ENCODE measurements at regions not wholly inside any gene's neighbourhood (a gene's known extent, or its start where the extent isn't known, plus 50 kb on each side); places are given as distances from the start of the nearest gene placed in this dataset.

- no peak for TF ChIP-seq POLR2A (IDR thresholded peaks at IDR 0.05; ENCODE audit: low read depth, low read length)
- DNase-seq (ENCODE audit: insufficient read length, low spot score): no peak
- no peak for FAIRE-seq
These were observed 540.8 kb upstream of the ROBO1 start for GRCh38 chr3:80308637-80309036.

GRCh38 chr3:80307844-80308243 is 540.0 kb upstream of the ROBO1 start:
- DNase-seq (ENCODE audit: insufficient read length, low spot score) (no peak), FAIRE-seq (no peak)
- no peak for TF ChIP-seq POLR2A (IDR thresholded peaks at IDR 0.05; ENCODE audit: low read depth, low read length)

- DNase-seq (ENCODE audit: insufficient read length, low spot score): no peak
- no peak for TF ChIP-seq POLR2A (IDR thresholded peaks at IDR 0.05; ENCODE audit: low read depth, low read length)
- no peak for FAIRE-seq
These were observed 529.9 kb upstream of the ROBO1 start for GRCh38 chr3:80297720-80298119.

- DNase-seq (ENCODE audit: insufficient read length, low spot score): no peak
- FAIRE-seq: no peak
These were observed 517.6 kb upstream of the ROBO1 start for GRCh38 chr3:80285388-80285787.

GRCh38 chr3:80283783-80284182 is 516.0 kb upstream of the ROBO1 start:
- FAIRE-seq: no peak
- DNase-seq (ENCODE audit: insufficient read length, low spot score): no peak
- no peak for TF ChIP-seq POLR2A (IDR thresholded peaks at IDR 0.05; ENCODE audit: low read depth, low read length)

More at GRCh38 chr3:80285388-80285787, 517.6 kb upstream of the ROBO1 start:
- TF ChIP-seq POLR2A (IDR thresholded peaks at IDR 0.05; ENCODE audit: low read depth, low read length): no peak

- DNase-seq (ENCODE audit: insufficient read length, low spot score): no peak
- FAIRE-seq: no peak
- no peak for TF ChIP-seq POLR2A (IDR thresholded peaks at IDR 0.05; ENCODE audit: low read depth, low read length)
These were observed 510.3 kb upstream of the ROBO1 start for GRCh38 chr3:80278056-80278455.

GRCh38 chr3:80275120-80275519 is 507.3 kb upstream of the ROBO1 start:
- DNase-seq (ENCODE audit: insufficient read length, low spot score): no peak
- TF ChIP-seq POLR2A (IDR thresholded peaks at IDR 0.05; ENCODE audit: low read depth, low read length): no peak
- FAIRE-seq: no peak

GRCh38 chr3:80263260-80263659 is 495.5 kb upstream of the ROBO1 start:
- FAIRE-seq: no peak
- DNase-seq (ENCODE audit: insufficient read length, low spot score): no peak
- no peak for TF ChIP-seq POLR2A (IDR thresholded peaks at IDR 0.05; ENCODE audit: low read depth, low read length)

- FAIRE-seq: no peak
- no peak for DNase-seq (ENCODE audit: insufficient read length, low spot score)
- TF ChIP-seq POLR2A (IDR thresholded peaks at IDR 0.05; ENCODE audit: low read depth, low read length): no peak
These were observed 493.3 kb upstream of the ROBO1 start for GRCh38 chr3:80261082-80261481.

- TF ChIP-seq POLR2A (IDR thresholded peaks at IDR 0.05; ENCODE audit: low read depth, low read length): no peak
- DNase-seq (ENCODE audit: insufficient read length, low spot score) (no peak), FAIRE-seq (no peak)
These were observed 491.9 kb upstream of the ROBO1 start for GRCh38 chr3:80259736-80260135.

GRCh38 chr3:80252113-80252512 is 484.3 kb upstream of the ROBO1 start:
- FAIRE-seq (no peak), DNase-seq (ENCODE audit: insufficient read length, low spot score) (no peak)
- TF ChIP-seq POLR2A (IDR thresholded peaks at IDR 0.05; ENCODE audit: low read depth, low read length): no peak

- FAIRE-seq: no peak
- TF ChIP-seq POLR2A (IDR thresholded peaks at IDR 0.05; ENCODE audit: low read depth, low read length): no peak
- DNase-seq (ENCODE audit: insufficient read length, low spot score): no peak
These were observed 480.0 kb upstream of the ROBO1 start for GRCh38 chr3:80247766-80248165.

GRCh38 chr3:80244390-80244789 is 476.6 kb upstream of the ROBO1 start:
- FAIRE-seq (no peak), DNase-seq (ENCODE audit: insufficient read length, low spot score) (no peak)
- no peak for TF ChIP-seq POLR2A (IDR thresholded peaks at IDR 0.05; ENCODE audit: low read depth, low read length)

- FAIRE-seq: no peak
- no peak for DNase-seq (ENCODE audit: insufficient read length, low spot score)
- TF ChIP-seq POLR2A (IDR thresholded peaks at IDR 0.05; ENCODE audit: low read depth, low read length): no peak
These were observed 474.0 kb upstream of the ROBO1 start for GRCh38 chr3:80241791-80242190.

- DNase-seq (ENCODE audit: insufficient read length, low spot score) (no peak), FAIRE-seq (no peak)
- no peak for TF ChIP-seq POLR2A (IDR thresholded peaks at IDR 0.05; ENCODE audit: low read depth, low read length)
These were observed 471.5 kb upstream of the ROBO1 start for GRCh38 chr3:80239301-80239700.

- DNase-seq (ENCODE audit: insufficient read length, low spot score): no peak
- no peak for TF ChIP-seq POLR2A (IDR thresholded peaks at IDR 0.05; ENCODE audit: low read depth, low read length)
- no peak for FAIRE-seq
These were observed 470.8 kb upstream of the ROBO1 start for GRCh38 chr3:80238606-80239005.

All from H54 (cell line).